ENCODE measurements at regions not wholly inside any gene's neighbourhood (a gene's known extent, or its start where the extent isn't known, plus 50 kb on each side); places are given as distances from the start of the nearest gene placed in this dataset.

DNA sequence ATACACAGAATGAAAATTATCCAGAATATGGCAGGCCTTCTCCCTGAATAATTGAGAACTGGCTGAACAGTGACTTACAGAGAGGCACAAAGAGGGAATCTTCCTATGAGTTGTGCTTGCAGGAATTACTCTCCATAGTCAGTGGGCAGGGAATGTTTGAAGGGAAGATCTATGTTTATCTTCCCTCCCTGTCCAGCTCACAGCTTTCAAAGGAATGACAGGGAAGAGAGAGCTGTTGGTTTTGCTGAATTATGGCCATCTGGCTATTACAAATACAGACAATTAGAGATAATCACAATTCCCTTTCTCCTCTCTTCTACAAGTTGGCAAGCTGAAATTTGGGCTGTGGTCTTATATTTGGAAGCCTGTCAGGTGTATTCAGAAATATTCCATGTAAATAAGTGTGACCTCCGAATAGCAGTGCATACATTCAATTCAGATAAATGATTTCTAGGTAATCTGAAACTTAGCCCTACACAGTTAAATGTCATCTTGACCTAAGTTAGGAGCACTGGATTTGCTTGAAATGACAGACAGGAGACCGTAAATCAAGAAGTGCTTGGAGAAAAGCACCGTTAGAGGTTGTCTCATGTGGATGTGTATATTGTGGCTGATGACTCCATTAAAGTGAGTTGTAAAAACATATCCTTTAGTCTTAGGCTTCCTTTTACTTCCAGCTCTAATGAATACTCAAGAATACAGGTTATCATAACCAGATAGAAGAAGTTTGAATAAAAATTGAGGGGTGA lies 136.8 kb downstream of the C4orf33 start:
- TF ChIP-seq, protein P1, sequence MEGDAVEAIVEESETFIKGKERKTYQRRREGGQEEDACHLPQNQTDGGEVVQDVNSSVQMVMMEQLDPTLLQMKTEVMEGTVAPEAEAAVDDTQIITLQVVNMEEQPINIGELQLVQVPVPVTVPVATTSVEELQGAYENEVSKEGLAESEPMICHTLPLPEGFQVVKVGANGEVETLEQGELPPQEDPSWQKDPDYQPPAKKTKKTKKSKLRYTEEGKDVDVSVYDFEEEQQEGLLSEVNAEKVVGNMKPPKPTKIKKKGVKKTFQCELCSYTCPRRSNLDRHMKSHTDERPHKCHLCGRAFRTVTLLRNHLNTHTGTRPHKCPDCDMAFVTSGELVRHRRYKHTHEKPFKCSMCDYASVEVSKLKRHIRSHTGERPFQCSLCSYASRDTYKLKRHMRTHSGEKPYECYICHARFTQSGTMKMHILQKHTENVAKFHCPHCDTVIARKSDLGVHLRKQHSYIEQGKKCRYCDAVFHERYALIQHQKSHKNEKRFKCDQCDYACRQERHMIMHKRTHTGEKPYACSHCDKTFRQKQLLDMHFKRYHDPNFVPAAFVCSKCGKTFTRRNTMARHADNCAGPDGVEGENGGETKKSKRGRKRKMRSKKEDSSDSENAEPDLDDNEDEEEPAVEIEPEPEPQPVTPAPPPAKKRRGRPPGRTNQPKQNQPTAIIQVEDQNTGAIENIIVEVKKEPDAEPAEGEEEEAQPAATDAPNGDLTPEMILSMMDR (conservative IDR thresholded peaks at IDR 0.05; ENCODE audit: low read depth, low read length) = no peak
- no peak for TF ChIP-seq EZH2 (IDR thresholded peaks at IDR 0.05; ENCODE audit: borderline replicate concordance, low read depth, low read length, poor library complexity, severe bottlenecking)

Data from A673 (cell line).